ENCODE measurements at regions not wholly inside any gene's neighbourhood (a gene's known extent, or its start where the extent isn't known, plus 50 kb on each side); places are given as distances from the start of the nearest gene placed in this dataset.
"Not testable (repeated sequence)": the region's sequence is repeated elsewhere in the genome, so short reads cannot be mapped to it uniquely, and the experiment has no call there.

- H3K4me3 ChIP-seq, H3K27me3 ChIP-seq, H3K4me1 ChIP-seq, ATAC-seq, H3K27ac ChIP-seq, H3K9me3 ChIP-seq, H3K36me3 ChIP-seq: not testable (repeated sequence)
- no CpG with 5 or more reads among the region's 4 CpGs for WGBS, 2 donors (ENCODE audit: low coverage in 1 of 2)
- TF ChIP-seq CTCF (IDR thresholded peaks at IDR 0.05) = peak in 1 of 4 experiments; percentile 32
Measured at GRCh38 chr1:223920805-223921204, 75.1 kb upstream of the TP53BP2 start.

- H3K4me3 ChIP-seq, H3K27me3 ChIP-seq, ATAC-seq, H3K9me3 ChIP-seq, H3K36me3 ChIP-seq, H3K27ac ChIP-seq, H3K4me1 ChIP-seq: not testable (repeated sequence)
- WGBS, 2 donors (ENCODE audit: low coverage in 1 of 2) = no CpG with 5 or more reads among the region's 2 CpGs
Measured at GRCh38 chr1:223915476-223915875, 69.7 kb upstream of the TP53BP2 start.

GRCh38 chr1:223913715-223914114, 68.0 kb upstream of the TP53BP2 start:
- not testable (repeated sequence) for H3K4me3 ChIP-seq, ATAC-seq, H3K4me1 ChIP-seq, H3K27ac ChIP-seq, H3K9me3 ChIP-seq, H3K27me3 ChIP-seq, H3K36me3 ChIP-seq
- 29 to 63% methylated on average over 1 to 2 of the region's 2 CpGs for WGBS, 2 donors (ENCODE audit: low coverage in 1 of 2)

GRCh38 chr1:223907943-223908587, 62.3 kb upstream of the TP53BP2 start:
- H3K4me3 ChIP-seq, ATAC-seq, H3K4me1 ChIP-seq, H3K27me3 ChIP-seq, H3K27ac ChIP-seq, H3K36me3 ChIP-seq, H3K9me3 ChIP-seq: not testable (repeated sequence)
- peak in 2 of 4 experiments; percentile 12 to 51 for TF ChIP-seq CTCF (IDR thresholded peaks at IDR 0.05)
- WGBS, 2 donors (ENCODE audit: low coverage in 1 of 2) = 0% methylated on average over 1 of the region's 4 CpGs; no CpG with 5 or more reads in 1 of the 2 donors

- H3K9me3 ChIP-seq, H3K27ac ChIP-seq, H3K4me1 ChIP-seq, H3K36me3 ChIP-seq, H3K27me3 ChIP-seq, H3K4me3 ChIP-seq, ATAC-seq: not testable (repeated sequence)
- WGBS, 2 donors (ENCODE audit: low coverage in 1 of 2) = no CpG with 5 or more reads among the region's 1 CpG
Measured at GRCh38 chr1:223903221-223903620, 57.5 kb upstream of the TP53BP2 start.

GRCh38 chr1:223899775-223900174, 54.0 kb upstream of the TP53BP2 start:
- H3K4me1 ChIP-seq = peaks cover 0 to 11% (median 0%) of the 10 kb centered on the region in 3 donors
- H3K27ac ChIP-seq, H3K36me3 ChIP-seq, ATAC-seq, H3K9me3 ChIP-seq, H3K27me3 ChIP-seq, H3K4me3 ChIP-seq: not testable (repeated sequence)
- 35 to 46% methylated on average over 3 to 6 of the region's 6 CpGs for WGBS, 2 donors (ENCODE audit: low coverage in 1 of 2)

GRCh38 chr1:223897097-223897496, 51.4 kb upstream of the TP53BP2 start:
- not testable (repeated sequence) for H3K27ac ChIP-seq, H3K36me3 ChIP-seq, H3K4me3 ChIP-seq, H3K9me3 ChIP-seq, ATAC-seq, H3K27me3 ChIP-seq
- WGBS, 2 donors (ENCODE audit: low coverage in 1 of 2) = no CpG with 5 or more reads among the region's 4 CpGs
- H3K4me1 ChIP-seq = peaks cover 0 to 11% (median 0%) of the 10 kb centered on the region in 3 donors

GRCh38 chr1:223895950-223896349, 50.2 kb upstream of the TP53BP2 start:
- H3K36me3 ChIP-seq, H3K27ac ChIP-seq, H3K9me3 ChIP-seq, H3K4me3 ChIP-seq, ATAC-seq, H3K27me3 ChIP-seq: not testable (repeated sequence)
- no CpG with 5 or more reads among the region's 7 CpGs for WGBS, 2 donors (ENCODE audit: low coverage in 1 of 2)
- H3K4me1 ChIP-seq = peaks cover 0 to 11% (median 0%) of the 10 kb centered on the region in 3 donors

Small RNA genes in the stretch of these regions (small RNA-seq; reads per million reads assigned to genes)
- gene RNU6-1319P = 0 reads per million in 4 donors
